Stimulated activated CD4-positive, alpha-beta T cell treated with anti-CD3 and anti-CD28 coated beads, Interleukin-12 subunit alpha, Interleukin-12 subunit beta, amount 100 ng/mL, for 48 hours (primary cell): ENCODE measurements at regions not wholly inside any gene's neighbourhood (a gene's known extent, or its start where the extent isn't known, plus 50 kb on each side); places are given as distances from the start of the nearest gene placed in this dataset.
"Not testable (repeated sequence)": the region's sequence is repeated elsewhere in the genome, so short reads cannot be mapped to it uniquely, and the experiment has no call there.

Experiments used
- DNase-seq, 3 donors: peaks; one replicate each; pipeline ENCODE4 v3.0.0-alpha.2; 2020; ENCODE audit warnings: low read depth in 2 of 3, low spot score in 1 of 3

- DNase-seq, result no peak
Observed at GRCh38 chr7:140283472-140283871, 106.7 kb upstream of the KDM7A start.

- no peak for DNase-seq
Observed at GRCh38 chr7:140281960-140282359, 105.2 kb upstream of the KDM7A start.

GRCh38 chr7:140281255-140281654, 104.5 kb upstream of the KDM7A start:
- no peak for DNase-seq

GRCh38 chr7:140276001-140276400, 99.2 kb upstream of the KDM7A start:
- no peak for DNase-seq

GRCh38 chr7:140275069-140275965, 98.5 kb upstream of the KDM7A start:
- no peak for DNase-seq

GRCh38 chr7:140273417-140273816, 96.6 kb upstream of the KDM7A start:
- no peak for DNase-seq

- not testable (repeated sequence) for DNase-seq
Observed at GRCh38 chr7:140271643-140271968, 94.8 kb upstream of the KDM7A start.

- no peak for DNase-seq
Observed at GRCh38 chr7:140269004-140269638, 92.3 kb upstream of the KDM7A start.

GRCh38 chr7:140267381-140268226, 90.8 kb upstream of the KDM7A start:
- no peak for DNase-seq

GRCh38 chr7:140263277-140263676, 86.5 kb upstream of the KDM7A start:
- DNase-seq, result peak in 1 of 3 donors; percentile 20

- no peak for DNase-seq
Observed at GRCh38 chr7:140262242-140262903, 85.6 kb upstream of the KDM7A start.

GRCh38 chr7:140261522-140261921, 84.7 kb upstream of the KDM7A start:
- no peak for DNase-seq

- DNase-seq, result no peak
Observed at GRCh38 chr7:140261105-140261486, 84.3 kb upstream of the KDM7A start.

GRCh38 chr7:140260352-140261104, 83.7 kb upstream of the KDM7A start:
- no peak for DNase-seq

- DNase-seq, result not testable (repeated sequence)
Observed at GRCh38 chr7:140257278-140257677, 80.5 kb upstream of the KDM7A start.

- DNase-seq, result not testable (repeated sequence)
Observed at GRCh38 chr7:140254976-140255375, 78.2 kb upstream of the KDM7A start.

- DNase-seq, result no peak
Observed at GRCh38 chr7:140249036-140249806, 72.4 kb upstream of the KDM7A start.

- no peak for DNase-seq
Observed at GRCh38 chr7:140247559-140247958, 70.8 kb upstream of the KDM7A start.

GRCh38 chr7:140245611-140246105, 68.9 kb upstream of the KDM7A start:
- no peak for DNase-seq
